Activated T-cell treated with anti-CD3 and anti-CD28 coated beads, Interleukin-2, amount 50 U/mL, for 24 hours (primary cell): ENCODE measurements at regions not wholly inside any gene's neighbourhood (a gene's known extent, or its start where the extent isn't known, plus 50 kb on each side); places are given as distances from the start of the nearest gene placed in this dataset.

Source experiments
- DNase-seq: peaks from one replicate; pipeline ENCODE4 v3.0.0-alpha.2; 2020
- H3K27ac Mint-ChIP-seq: 2 replicates; pipeline ENCODE4 v1.8.0; 2020; ENCODE audit warnings: mild to moderate bottlenecking, mixed read lengths
- H3K27me3 Mint-ChIP-seq: 2 replicates; pipeline ENCODE4 v1.8.0; 2020; ENCODE audit warnings: mixed read lengths
- H3K36me3 Mint-ChIP-seq: 2 replicates; pipeline ENCODE4 v1.8.0; 2020; ENCODE audit warnings: low read depth, mixed read lengths
- H3K4me1 Mint-ChIP-seq: 2 replicates; pipeline ENCODE4 v1.8.0; 2020; ENCODE audit warnings: low read depth, mixed read lengths
- H3K4me3 Mint-ChIP-seq: 2 replicates; pipeline ENCODE4 v1.8.0; 2020; ENCODE audit warnings: mild to moderate bottlenecking, moderate library complexity, mixed read lengths
- H3K9me3 Mint-ChIP-seq: 2 replicates; pipeline ENCODE4 v1.8.0; 2020; ENCODE audit warnings: mixed read lengths

DNA sequence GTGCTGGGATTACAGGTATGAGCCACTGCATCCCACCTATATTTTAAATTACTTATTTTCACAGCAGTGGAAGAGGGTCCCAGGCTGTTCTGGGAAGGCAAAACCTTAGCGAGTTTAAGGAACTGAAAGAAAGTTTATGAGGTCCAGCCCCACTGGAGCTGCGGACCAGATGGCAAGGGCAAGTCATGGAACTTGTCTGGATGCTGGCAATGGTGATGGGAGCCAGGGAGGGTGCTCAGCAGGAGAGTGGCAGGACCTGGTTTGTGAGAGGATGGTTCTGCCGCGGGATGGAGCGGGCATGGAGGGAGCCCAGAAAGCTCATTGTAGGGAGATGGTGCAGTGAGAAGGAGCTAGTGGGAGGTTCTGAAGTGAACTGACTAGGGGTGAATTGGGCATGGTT lies 50.6 kb upstream of the SLC45A1 start:
- H3K36me3 Mint-ChIP-seq: no peaks in the 10 kb centered on the region
- no peaks in the 10 kb centered on the region for H3K4me1 Mint-ChIP-seq
- H3K27me3 Mint-ChIP-seq: peaks cover 9% of the 10 kb centered on the region
- no peaks in the 10 kb centered on the region for H3K9me3 Mint-ChIP-seq
- no peak for DNase-seq
- H3K27ac Mint-ChIP-seq: no peak overlapping the region
- H3K4me3 Mint-ChIP-seq: no peak overlapping the region

DNA sequence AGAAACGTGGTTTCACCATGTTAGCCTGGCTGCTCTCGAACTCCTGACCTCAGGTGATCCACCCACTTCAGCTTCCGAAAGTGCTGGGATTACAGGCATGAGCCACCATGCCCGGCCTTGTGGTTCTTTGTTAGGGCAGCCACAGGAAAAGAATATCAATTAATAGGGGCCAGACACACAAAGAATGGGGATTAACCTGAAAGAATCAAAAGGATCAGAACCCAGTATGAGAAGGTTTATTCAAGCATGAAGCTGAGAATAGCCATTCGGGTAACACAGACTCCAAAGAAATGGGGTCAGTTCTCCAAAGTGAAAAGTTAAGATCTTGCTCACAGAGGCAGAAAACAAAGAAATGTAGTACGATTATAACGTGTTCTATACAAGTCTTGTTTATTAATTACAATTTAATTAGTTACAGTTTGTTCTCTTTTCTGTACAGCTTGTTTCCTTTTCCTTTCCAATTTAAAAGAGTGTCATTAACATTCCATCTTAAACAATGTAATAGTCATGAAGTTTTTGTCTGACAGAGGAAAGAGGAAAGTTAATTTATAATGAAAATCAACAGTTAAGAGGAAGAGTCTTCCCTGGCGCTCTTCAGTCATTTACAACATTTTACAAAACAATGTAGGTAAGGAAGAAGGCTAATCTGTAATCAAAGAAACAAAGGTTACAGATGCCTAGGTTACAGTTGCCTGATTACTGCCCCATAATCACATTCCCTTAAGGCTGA lies 51.3 kb upstream of the SLC45A1 start:
- Mint-ChIP-seq H3K27me3 (peaks cover 9% of the 10 kb centered on the region), H3K36me3 (no peaks in the 10 kb centered on the region), H3K4me1 (no peaks in the 10 kb centered on the region), H3K9me3 (no peaks in the 10 kb centered on the region), H3K27ac (no peak overlapping the region), H3K4me3 (no peak overlapping the region)
- no peak for DNase-seq

DNA sequence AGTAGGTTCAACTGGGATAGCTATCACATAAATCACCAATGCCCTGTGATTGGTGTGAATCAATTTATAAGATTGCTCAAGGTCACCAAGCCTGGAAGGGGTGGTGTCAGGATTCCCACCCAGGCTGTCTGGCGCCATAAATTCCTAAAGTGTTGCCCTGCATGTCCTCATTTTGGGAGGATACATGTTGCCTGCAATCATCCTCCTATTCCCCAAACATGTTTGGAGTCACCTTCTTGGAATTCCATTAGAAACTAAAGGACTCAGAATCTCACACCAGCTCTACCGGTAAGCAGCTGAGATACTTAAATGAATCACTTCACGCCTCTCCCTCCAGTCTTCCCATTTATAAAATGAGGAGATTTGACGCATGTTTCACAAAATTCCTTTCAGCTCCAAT lies 54.1 kb upstream of the SLC45A1 start:
- H3K36me3 Mint-ChIP-seq: no peaks in the 10 kb centered on the region
- no peak for DNase-seq
- H3K4me1 Mint-ChIP-seq: no peaks in the 10 kb centered on the region
- peaks cover 6% of the 10 kb centered on the region for H3K27me3 Mint-ChIP-seq
- H3K4me3 Mint-ChIP-seq: no peak overlapping the region
- no peak overlapping the region for H3K27ac Mint-ChIP-seq
- no peaks in the 10 kb centered on the region for H3K9me3 Mint-ChIP-seq

DNA sequence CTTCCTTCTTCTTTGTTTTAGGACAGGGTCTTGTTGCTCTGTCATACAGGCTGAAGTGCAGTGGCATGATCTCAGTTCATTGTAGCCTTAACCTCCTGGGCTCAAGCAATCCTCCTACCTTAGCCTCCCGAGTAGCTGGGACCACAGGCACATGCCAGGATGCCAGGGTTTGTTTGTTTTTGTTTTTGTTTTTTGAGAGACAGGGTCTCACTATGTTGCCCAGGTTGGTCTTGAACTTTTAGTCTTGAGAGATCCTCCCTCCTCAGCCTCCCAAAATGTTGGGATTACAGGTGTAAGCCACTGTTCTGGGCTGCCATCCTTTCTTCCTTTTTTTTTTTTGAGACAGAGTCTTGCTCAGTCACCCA lies 56.5 kb upstream of the SLC45A1 start:
- Mint-ChIP-seq H3K27ac (no peak overlapping the region), H3K4me3 (no peak overlapping the region), H3K4me1 (no peaks in the 10 kb centered on the region), H3K27me3 (peaks cover 8% of the 10 kb centered on the region), H3K9me3 (no peaks in the 10 kb centered on the region), H3K36me3 (no peaks in the 10 kb centered on the region)
- DNase-seq: no peak

DNA sequence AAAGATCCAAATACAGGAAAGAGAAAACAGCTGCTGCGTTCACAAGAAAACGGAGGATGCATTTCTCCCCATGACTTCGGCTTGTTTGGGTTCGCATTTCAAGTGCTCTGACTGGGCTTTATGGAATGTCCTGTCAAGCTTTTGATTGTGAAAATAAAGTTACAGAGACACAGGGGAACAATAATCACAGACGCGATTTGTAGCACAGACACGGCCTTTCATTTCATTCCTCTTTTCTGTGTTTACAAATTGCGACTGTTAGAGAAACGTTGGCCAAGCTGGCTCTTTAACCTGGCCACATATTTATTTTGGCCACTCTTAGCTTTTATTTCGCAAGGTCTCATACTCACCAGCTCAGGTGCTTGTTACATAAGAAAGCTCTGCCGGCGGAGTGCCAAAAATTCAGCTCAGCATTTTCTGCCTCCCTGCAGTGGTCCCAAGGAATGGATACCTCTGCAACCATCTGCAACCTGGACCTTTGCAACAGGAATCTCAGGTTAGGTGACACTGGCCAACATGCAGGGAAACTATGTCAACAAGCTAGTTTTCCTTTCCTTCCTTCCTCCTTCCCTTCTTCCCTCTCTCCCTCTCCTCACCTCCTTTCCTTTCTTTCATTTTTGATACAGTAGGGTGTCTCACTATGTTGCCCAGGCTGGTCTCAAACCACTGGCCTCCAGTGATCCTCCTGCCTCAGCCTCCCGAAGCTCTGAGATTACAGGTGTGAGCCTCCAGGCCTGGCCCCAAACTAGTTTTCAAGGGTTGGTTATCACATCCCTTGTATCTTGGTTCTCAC lies 58.2 kb upstream of the SLC45A1 start:
- Mint-ChIP-seq H3K4me1 (no peaks in the 10 kb centered on the region), H3K9me3 (no peaks in the 10 kb centered on the region), H3K4me3 (no peak overlapping the region), H3K36me3 (no peaks in the 10 kb centered on the region), H3K27ac (no peak overlapping the region), H3K27me3 (peaks cover 4% of the 10 kb centered on the region)
- DNase-seq: no peak

DNA sequence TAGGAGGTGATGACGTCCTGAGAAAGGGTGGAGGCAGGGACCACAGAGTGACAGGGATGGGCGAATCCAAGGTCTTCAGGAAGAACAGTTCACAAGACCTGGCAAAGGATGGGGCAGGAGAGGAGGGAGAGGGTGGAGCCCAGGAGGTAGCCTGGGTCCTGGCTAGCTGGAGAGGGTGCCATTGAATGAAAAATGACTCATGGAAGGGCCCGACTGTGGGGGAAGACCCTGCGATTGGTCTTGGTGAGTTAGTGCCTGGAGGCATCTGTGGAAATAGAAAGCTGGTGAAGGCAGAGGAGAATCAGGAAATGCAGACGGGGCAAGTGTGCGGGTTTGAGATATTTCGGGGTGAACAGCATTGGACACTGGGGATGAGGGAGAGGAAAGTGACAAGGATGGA lies 60.3 kb upstream of the SLC45A1 start:
- H3K4me1 Mint-ChIP-seq: peaks cover 6% of the 10 kb centered on the region
- no peaks in the 10 kb centered on the region for H3K9me3 Mint-ChIP-seq
- H3K4me3 Mint-ChIP-seq: no peak overlapping the region
- peaks cover 4% of the 10 kb centered on the region for H3K27me3 Mint-ChIP-seq
- H3K27ac Mint-ChIP-seq: no peak overlapping the region
- no peak for DNase-seq
- H3K36me3 Mint-ChIP-seq: no peaks in the 10 kb centered on the region

DNA sequence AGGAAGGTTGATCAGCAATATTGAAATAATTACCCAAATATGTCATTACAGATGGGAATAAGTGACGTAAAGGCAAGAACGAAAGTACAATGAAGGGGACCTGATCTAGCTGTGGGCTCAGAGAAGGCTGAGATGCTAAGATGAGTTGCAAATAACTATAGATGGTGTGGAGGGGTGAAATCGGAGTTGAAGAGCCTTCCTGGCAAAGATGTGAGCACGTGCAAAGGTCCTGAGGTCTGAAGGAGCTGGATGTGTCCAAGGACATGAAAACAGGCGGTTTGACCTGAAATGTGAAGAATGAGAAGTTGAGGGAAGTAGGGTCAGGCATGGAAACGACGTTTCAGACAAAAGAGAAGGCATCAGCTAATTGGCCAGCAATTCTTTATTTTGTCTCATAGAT lies 61.6 kb upstream of the SLC45A1 start:
- H3K36me3 Mint-ChIP-seq: no peaks in the 10 kb centered on the region
- H3K27me3 Mint-ChIP-seq: peaks cover 4% of the 10 kb centered on the region
- peaks cover 6% of the 10 kb centered on the region for H3K4me1 Mint-ChIP-seq
- DNase-seq: no peak
- H3K27ac Mint-ChIP-seq: no peak overlapping the region
- no peaks in the 10 kb centered on the region for H3K9me3 Mint-ChIP-seq
- H3K4me3 Mint-ChIP-seq: no peak overlapping the region

DNA sequence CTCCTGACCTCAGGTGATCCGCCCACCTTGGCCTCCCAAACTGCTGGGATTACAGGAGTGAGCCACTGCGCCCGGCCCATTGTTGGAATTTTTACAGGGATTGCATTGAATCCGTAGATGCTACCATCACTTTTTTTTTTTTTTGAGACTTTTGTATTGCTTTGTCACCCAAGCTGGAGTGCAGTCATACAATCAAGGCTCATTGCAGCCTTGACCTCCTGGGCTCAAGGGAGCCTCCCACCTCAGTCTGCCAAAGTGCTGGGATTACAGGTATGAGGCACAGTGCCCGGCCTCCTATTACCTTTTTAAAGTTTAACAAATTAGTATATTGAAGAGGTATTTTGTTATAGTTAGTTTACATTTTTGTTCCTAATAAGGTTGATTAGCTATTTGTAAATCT lies 62.2 kb upstream of the SLC45A1 start:
- Mint-ChIP-seq H3K27ac (no peak overlapping the region), H3K27me3 (peaks cover 4% of the 10 kb centered on the region), H3K9me3 (no peaks in the 10 kb centered on the region), H3K4me1 (peaks cover 6% of the 10 kb centered on the region), H3K36me3 (no peaks in the 10 kb centered on the region), H3K4me3 (no peak overlapping the region)
- no peak for DNase-seq

DNA sequence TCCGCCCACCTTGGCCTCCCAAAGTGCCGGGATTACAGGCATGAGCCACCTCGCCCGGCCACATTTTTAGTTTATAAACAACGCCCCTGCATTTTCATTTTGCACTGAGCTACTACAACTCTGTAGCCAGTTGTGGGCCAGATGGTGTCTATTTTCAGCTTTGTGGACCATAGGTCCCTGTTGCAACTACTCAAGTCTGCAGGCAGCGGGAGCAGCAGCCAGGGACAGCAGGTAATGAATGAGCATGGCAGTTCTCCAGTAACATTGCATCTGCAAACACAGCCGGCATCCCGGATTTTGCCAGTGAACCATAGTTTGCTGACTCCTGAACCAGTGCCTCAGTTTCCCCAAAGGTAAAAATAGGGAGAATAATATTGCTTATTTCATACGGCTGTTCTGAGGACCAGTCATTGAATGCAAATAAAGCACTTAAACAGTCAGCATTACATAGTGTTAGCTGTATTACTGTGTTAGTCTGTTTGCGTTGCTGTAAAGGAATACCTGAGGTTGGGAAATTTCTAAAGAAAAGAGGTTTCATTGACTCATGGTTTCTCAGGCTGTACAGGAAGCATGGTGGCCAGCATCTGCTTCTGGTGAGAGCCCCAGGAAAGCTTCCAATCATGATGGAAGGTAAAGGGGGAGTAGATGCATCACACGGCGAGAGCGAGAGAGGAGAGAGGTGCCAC lies 65.5 kb upstream of the SLC45A1 start:
- no peak overlapping the region for H3K27ac Mint-ChIP-seq
- peaks cover 13% of the 10 kb centered on the region for H3K4me1 Mint-ChIP-seq
- no peaks in the 10 kb centered on the region for H3K36me3 Mint-ChIP-seq
- no peak for DNase-seq
- H3K4me3 Mint-ChIP-seq: no peak overlapping the region
- no peaks in the 10 kb centered on the region for H3K9me3 Mint-ChIP-seq
- H3K27me3 Mint-ChIP-seq: no peaks in the 10 kb centered on the region

DNA sequence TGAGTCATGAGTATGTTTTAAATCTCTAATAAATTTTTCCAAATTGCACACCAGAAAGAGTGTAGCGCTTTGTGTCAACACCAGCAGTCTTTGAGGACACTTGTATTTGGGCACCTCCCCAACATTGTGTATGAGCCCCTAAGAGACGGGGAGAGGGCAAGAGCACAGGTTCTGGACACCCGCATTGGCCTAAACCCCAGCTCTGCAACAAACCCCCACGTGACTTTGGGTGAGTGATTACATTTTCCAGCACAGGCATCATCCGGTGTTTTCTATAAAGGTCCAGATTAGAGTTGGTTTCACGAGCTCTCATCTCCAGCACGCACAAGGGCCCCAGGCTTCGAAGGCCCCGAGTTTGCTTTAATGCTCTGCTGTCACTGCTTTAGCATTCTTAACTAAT lies 66.3 kb upstream of the SLC45A1 start:
- H3K27ac Mint-ChIP-seq: no peak overlapping the region
- H3K27me3 Mint-ChIP-seq: no peaks in the 10 kb centered on the region
- H3K4me1 Mint-ChIP-seq: peaks cover 13% of the 10 kb centered on the region
- H3K4me3 Mint-ChIP-seq: no peak overlapping the region
- no peaks in the 10 kb centered on the region for H3K9me3 Mint-ChIP-seq
- no peak for DNase-seq
- H3K36me3 Mint-ChIP-seq: no peaks in the 10 kb centered on the region

DNA sequence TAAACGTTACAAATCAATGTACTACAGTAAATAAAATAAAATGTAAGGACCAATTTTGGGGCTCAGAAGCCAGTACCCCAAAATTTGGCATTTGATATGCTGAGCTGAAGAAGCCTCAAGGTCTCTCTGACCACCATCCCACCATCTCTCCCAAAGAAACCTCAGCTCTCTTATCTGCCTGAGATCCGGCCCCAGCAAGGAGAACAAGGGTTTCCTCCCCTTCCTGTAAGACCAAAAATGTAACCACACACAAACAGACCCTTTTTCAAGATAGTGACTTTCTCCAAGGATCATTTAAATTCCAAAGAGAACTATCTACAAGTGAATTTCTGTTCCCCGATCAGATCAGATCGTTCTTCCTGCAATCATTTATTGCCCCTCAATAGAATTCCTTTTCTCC lies 68.1 kb upstream of the SLC45A1 start:
- Mint-ChIP-seq H3K9me3 (no peaks in the 10 kb centered on the region), H3K27ac (no peak overlapping the region), H3K36me3 (no peaks in the 10 kb centered on the region), H3K4me3 (no peak overlapping the region), H3K27me3 (no peaks in the 10 kb centered on the region), H3K4me1 (peaks cover 13% of the 10 kb centered on the region)
- DNase-seq: no peak

DNA sequence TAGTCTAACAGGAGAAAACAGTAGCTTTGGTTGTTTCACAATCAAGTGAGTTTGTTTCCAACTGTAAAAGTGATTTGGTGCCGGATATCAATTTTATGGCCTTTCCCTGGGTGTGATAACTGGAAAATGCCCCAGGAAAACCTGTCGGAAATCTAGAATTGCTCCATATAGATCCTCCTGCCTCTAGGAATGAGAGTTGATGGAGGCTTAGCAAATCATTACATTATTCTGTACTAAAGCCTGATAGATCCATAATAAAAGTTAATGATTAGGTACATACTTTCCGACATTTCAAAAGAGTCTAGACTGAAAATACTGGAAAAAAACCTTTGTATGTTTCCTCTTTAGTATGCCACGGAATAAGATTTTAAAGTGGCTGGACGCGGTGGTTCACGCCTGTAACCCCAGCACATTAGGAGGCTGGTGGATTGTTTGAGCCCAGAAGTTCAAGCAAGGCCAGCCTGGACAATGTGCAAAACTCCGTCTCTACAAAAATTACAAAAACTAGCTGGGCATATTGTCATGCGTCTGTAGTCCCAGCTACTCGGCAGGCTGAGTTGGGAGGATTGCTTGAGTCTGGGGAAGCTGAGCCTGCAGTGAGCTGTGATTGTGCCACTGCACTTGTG lies 70.0 kb upstream of the SLC45A1 start:
- Mint-ChIP-seq H3K4me1 (peaks cover 10% of the 10 kb centered on the region), H3K9me3 (no peaks in the 10 kb centered on the region), H3K27me3 (no peaks in the 10 kb centered on the region), H3K4me3 (no peak overlapping the region), H3K36me3 (no peaks in the 10 kb centered on the region), H3K27ac (no peak overlapping the region)
- DNase-seq: no peak

DNA sequence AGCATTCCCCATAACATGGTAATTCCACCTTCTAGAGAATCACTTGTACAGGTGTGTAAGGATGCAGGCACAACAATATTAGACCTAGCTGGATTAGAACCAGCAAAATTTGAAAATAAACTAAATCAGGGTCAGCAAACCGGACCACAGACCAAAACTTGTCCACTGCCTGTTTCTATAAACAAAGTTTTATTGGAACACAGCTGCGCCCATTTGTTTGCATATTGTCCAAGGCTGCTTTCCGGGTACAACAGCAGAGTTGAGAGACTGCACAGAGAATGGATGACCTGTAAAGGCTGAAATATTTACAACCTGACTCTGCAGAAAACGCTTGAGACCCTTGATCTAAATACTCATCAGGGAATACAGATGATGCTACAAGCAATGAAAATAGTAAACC lies 73.6 kb upstream of the SLC45A1 start:
- Mint-ChIP-seq H3K4me3 (no peak overlapping the region), H3K36me3 (no peaks in the 10 kb centered on the region), H3K9me3 (no peaks in the 10 kb centered on the region), H3K27ac (no peak overlapping the region), H3K27me3 (peaks cover 10% of the 10 kb centered on the region), H3K4me1 (peaks cover 1% of the 10 kb centered on the region)
- DNase-seq: no peak

DNA sequence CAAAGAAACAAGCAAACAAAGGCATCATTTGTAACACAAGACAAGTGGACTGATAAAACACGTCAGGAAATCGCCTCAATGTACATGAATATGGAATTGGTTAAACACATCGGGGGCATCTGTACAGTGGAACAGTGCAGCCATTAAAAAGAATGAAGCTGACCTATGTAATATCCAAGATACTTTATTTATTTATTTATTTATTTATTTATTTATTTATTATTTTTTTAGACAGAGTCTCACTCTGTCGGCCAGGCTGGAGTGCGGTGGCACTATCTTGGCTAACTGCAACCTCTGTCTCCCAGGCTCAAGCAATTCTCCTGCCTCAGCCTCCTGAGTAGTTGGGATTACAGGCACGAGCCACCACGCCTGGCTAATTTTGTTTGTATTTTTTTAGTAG lies 75.4 kb upstream of the SLC45A1 start:
- no peak for DNase-seq
- Mint-ChIP-seq H3K27me3 (peaks cover 10% of the 10 kb centered on the region), H3K36me3 (no peaks in the 10 kb centered on the region), H3K27ac (no peak overlapping the region), H3K4me1 (peaks cover 1% of the 10 kb centered on the region), H3K4me3 (no peak overlapping the region), H3K9me3 (no peaks in the 10 kb centered on the region)
